Fibroblast of gingiva (primary cell): ENCODE measurements at regions not wholly inside any gene's neighbourhood (a gene's known extent, or its start where the extent isn't known, plus 50 kb on each side); places are given as distances from the start of the nearest gene placed in this dataset.

Experiments used
- DNase-seq: peaks from one replicate; pipeline ENCODE4 v3.0.0-alpha.2; 2011; ENCODE audit warnings: low read depth

GRCh38 chr2:120936476-120937334 is 201.0 kb downstream of the GLI2 start:
- DNase-seq: peak; percentile 55

- DNase-seq: peak; percentile 60
Measured at GRCh38 chr2:120937686-120938044, 202.0 kb downstream of the GLI2 start.

- DNase-seq: no peak
Measured at GRCh38 chr2:120938045-120938771, 202.5 kb downstream of the GLI2 start.

GRCh38 chr2:120939595-120940318 is 204.1 kb downstream of the GLI2 start:
- peak; percentile 89 for DNase-seq

- DNase-seq: no peak
Measured at GRCh38 chr2:120940319-120940696, 204.6 kb downstream of the GLI2 start.

GRCh38 chr2:120940726-120941256 is 205.1 kb downstream of the GLI2 start:
- DNase-seq: no peak

GRCh38 chr2:120941571-120942120 is 206.0 kb downstream of the GLI2 start:
- DNase-seq: no peak

- DNase-seq: no peak
Measured at GRCh38 chr2:120942658-120943057, 207.0 kb downstream of the GLI2 start.

- no peak for DNase-seq
Measured at GRCh38 chr2:120943403-120944034, 207.9 kb downstream of the GLI2 start.

- DNase-seq: no peak
Measured at GRCh38 chr2:120944575-120944974, 208.9 kb downstream of the GLI2 start.

- no peak for DNase-seq
Measured at GRCh38 chr2:120945091-120945490, 209.4 kb downstream of the GLI2 start.

- no peak for DNase-seq
Measured at GRCh38 chr2:120945832-120946499, 210.3 kb downstream of the GLI2 start.

GRCh38 chr2:120947327-120947726 is 211.7 kb downstream of the GLI2 start:
- DNase-seq: no peak

- no peak for DNase-seq
Measured at GRCh38 chr2:120947982-120948661, 212.5 kb downstream of the GLI2 start.

- DNase-seq: no peak
Measured at GRCh38 chr2:120948662-120949011, 213.0 kb downstream of the GLI2 start.

GRCh38 chr2:120949027-120949956 is 213.6 kb downstream of the GLI2 start:
- DNase-seq: no peak

- DNase-seq: no peak
Measured at GRCh38 chr2:120949957-120950590, 214.4 kb downstream of the GLI2 start.

GRCh38 chr2:120951693-120952092 is 216.0 kb downstream of the GLI2 start:
- DNase-seq: no peak

- DNase-seq: peak; percentile 30
Measured at GRCh38 chr2:120952318-120952717, 216.7 kb downstream of the GLI2 start.
